HCT116 (cell line): ENCODE measurements at regions not wholly inside any gene's neighbourhood (a gene's known extent, or its start where the extent isn't known, plus 50 kb on each side); places are given as distances from the start of the nearest gene placed in this dataset.

Source experiments
- POLR2AphosphoS5 ChIP-seq: IDR thresholded peaks from 2 replicates; pipeline ENCODE4 v1.6.1; 2011; ENCODE audit warnings: mild to moderate bottlenecking, low read depth, low read length, moderate library complexity
- SIN3A ChIP-seq: IDR thresholded peaks from 2 replicates; pipeline ENCODE4 v1.6.1; 2012; ENCODE audit warnings: low read depth

- TF ChIP-seq POLR2AphosphoS5 = no peak
- no peak for TF ChIP-seq SIN3A
Measured at GRCh38 chr3:59374091-59374817, 324.4 kb upstream of the CFAP20DC start.
